Erythroblast (primary cell): ENCODE measurements at regions not wholly inside any gene's neighbourhood (a gene's known extent, or its start where the extent isn't known, plus 50 kb on each side); places are given as distances from the start of the nearest gene placed in this dataset.
"Not testable (repeated sequence)": the region's sequence is repeated elsewhere in the genome, so short reads cannot be mapped to it uniquely, and the experiment has no call there.

ENCODE experiments used
- GATA1 ChIP-seq: IDR thresholded peaks from 2 replicates; pipeline ENCODE4 v1.6.1; 2011; ENCODE audit warnings: low read depth, mild to moderate bottlenecking, control low read depth, low read length, moderate library complexity
- POLR2A ChIP-seq: IDR thresholded peaks from 2 replicates; pipeline ENCODE4 v1.6.1; 2011; ENCODE audit warnings: mild to moderate bottlenecking, low read length

DNA sequence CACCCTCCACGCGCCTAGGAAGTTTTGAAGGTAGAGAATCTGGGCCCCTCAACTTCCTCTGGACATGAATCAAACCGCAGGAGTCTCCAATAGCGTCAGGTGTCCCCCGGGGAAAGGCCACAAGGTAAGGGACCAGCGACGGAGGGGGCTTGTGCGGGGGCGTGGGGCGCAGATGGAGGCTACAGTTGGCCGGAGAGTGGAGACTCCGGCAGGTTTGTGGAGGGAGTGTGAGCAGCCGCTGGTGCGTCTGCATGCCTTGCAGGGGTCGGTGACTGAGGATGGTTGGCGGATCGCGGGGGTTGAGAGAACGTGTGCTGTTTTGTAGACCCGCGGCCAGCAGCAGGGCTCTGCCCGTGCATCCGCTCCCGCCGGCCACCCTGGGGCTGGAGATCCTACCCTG, 303.3 kb upstream of the DPP6 start:
- TF ChIP-seq POLR2A, GATA1: not testable (repeated sequence)
